ENCODE measurements at regions not wholly inside any gene's neighbourhood (a gene's known extent, or its start where the extent isn't known, plus 50 kb on each side); places are given as distances from the start of the nearest gene placed in this dataset.

DNA sequence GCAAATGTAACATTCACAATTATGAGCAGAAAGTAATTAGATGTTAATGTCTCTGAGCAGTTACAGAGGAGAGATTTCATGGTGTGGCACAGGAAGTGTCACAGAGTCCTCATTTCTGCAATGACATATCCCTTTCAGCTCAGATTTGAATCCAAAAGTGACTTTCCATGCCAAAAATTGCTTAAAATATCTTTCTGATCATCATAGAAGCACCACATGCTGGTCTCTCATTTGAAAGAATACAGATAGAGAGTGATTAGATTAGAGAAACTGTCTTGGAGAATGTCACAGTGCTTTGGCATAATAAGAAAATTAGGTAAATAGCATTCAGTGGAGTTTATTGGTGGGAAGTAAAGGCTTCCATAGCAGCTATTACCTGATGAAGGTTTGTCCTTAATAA lies 383.4 kb upstream of the CDH2 start:
- TF ChIP-seq GATA3 (IDR thresholded peaks at IDR 0.05; ENCODE audit: low read depth, low read length), result peak; percentile 74
- TF ChIP-seq GATA2 (IDR thresholded peaks at IDR 0.05; ENCODE audit: low read depth, low read length), result peak; percentile 43; the same call in 1 of the 2 replicates

Data from SH-SY5Y (cell line).